Activated CD4-positive, alpha-beta T cell treated with anti-CD3 and anti-CD28 coated beads, Interleukin-2, amount 10 ng/mL, durations not matched to agents 7 days and 5 days (primary cell): ENCODE measurements at regions not wholly inside any gene's neighbourhood (a gene's known extent, or its start where the extent isn't known, plus 50 kb on each side); places are given as distances from the start of the nearest gene placed in this dataset.

Experiments used
- CTCF ChIA-PET: fragments of 350-600 bp; sonication (Branson Sonifier 250); formaldehyde crosslinking; loops from one replicate; lab custom pipeline; 2021; ENCODE audit warnings: antibody characterized with exemption; lab: Charles Lee
- POLR2A ChIA-PET: fragments of 350-600 bp; sonication (Branson Sonifier 250); formaldehyde crosslinking; loops from one replicate; lab custom pipeline; 2021; ENCODE audit warnings: antibody characterized with exemption; lab: Charles Lee
- DNase-seq: peaks from one replicate; pipeline ENCODE4 v3.0.0-alpha.2; 2020
- H3K27ac Mint-ChIP-seq: one replicate; pipeline ENCODE4 v1.8.0; 2021; ENCODE audit warnings: mild to moderate bottlenecking, moderate library complexity, mixed read lengths
- H3K27me3 Mint-ChIP-seq: one replicate; pipeline ENCODE4 v1.8.0; 2021; ENCODE audit warnings: mixed read lengths
- H3K36me3 Mint-ChIP-seq: one replicate; pipeline ENCODE4 v1.8.0; 2021; ENCODE audit warnings: low read depth, mixed read lengths
- H3K4me1 Mint-ChIP-seq: one replicate; pipeline ENCODE4 v1.8.0; 2021; ENCODE audit warnings: mixed read lengths
- H3K4me3 Mint-ChIP-seq: one replicate; pipeline ENCODE4 v1.8.0; 2021; ENCODE audit warnings: mild to moderate bottlenecking, moderate library complexity, mixed read lengths
- H3K9me3 Mint-ChIP-seq: one replicate; pipeline ENCODE4 v1.8.0; 2021; ENCODE audit warnings: mixed read lengths

GRCh38 chr15:35784745-35785144, 238.8 kb upstream of the DPH6 start:
- Mint-ChIP-seq H3K9me3 (no peaks in the 10 kb centered on the region), H3K4me3 (no peak overlapping the region), H3K27ac (no peak overlapping the region), H3K27me3 (peaks cover 2% of the 10 kb centered on the region), H3K4me1 (no peaks in the 10 kb centered on the region), H3K36me3 (no peaks in the 10 kb centered on the region)
- ChIA-PET CTCF (no interaction called here), POLR2A (no interaction called here)
- no peak for DNase-seq

GRCh38 chr15:35810007-35810406, 264.0 kb upstream of the DPH6 start:
- Mint-ChIP-seq H3K4me1 (no peaks in the 10 kb centered on the region), H3K27ac (no peak overlapping the region), H3K36me3 (no peaks in the 10 kb centered on the region), H3K9me3 (no peaks in the 10 kb centered on the region), H3K27me3 (no peaks in the 10 kb centered on the region), H3K4me3 (no peak overlapping the region)
- CTCF ChIA-PET, result no interaction called here
- POLR2A ChIA-PET, result no interaction called here
- no peak for DNase-seq

- CTCF ChIA-PET, result no interaction called here
- POLR2A ChIA-PET, result no interaction called here
- DNase-seq, result no peak
- Mint-ChIP-seq H3K27me3 (no peaks in the 10 kb centered on the region), H3K36me3 (no peaks in the 10 kb centered on the region), H3K4me1 (no peaks in the 10 kb centered on the region), H3K27ac (no peak overlapping the region), H3K4me3 (no peak overlapping the region), H3K9me3 (no peaks in the 10 kb centered on the region)
Measured at GRCh38 chr15:35813573-35813972, 267.6 kb upstream of the DPH6 start.

- Mint-ChIP-seq H3K4me1 (no peaks in the 10 kb centered on the region), H3K36me3 (no peaks in the 10 kb centered on the region), H3K9me3 (no peaks in the 10 kb centered on the region), H3K27ac (no peak overlapping the region), H3K27me3 (no peaks in the 10 kb centered on the region), H3K4me3 (no peak overlapping the region)
- DNase-seq, result no peak
- CTCF ChIA-PET, result no interaction called here
- POLR2A ChIA-PET, result no interaction called here
Measured at GRCh38 chr15:35818846-35819245, 272.9 kb upstream of the DPH6 start.

- H3K4me1 Mint-ChIP-seq, result no peaks in the 10 kb centered on the region
- no peak for DNase-seq
- no peak overlapping the region for H3K27ac Mint-ChIP-seq
- H3K9me3 Mint-ChIP-seq, result no peaks in the 10 kb centered on the region
- no peaks in the 10 kb centered on the region for H3K36me3 Mint-ChIP-seq
- no peaks in the 10 kb centered on the region for H3K27me3 Mint-ChIP-seq
- no peak overlapping the region for H3K4me3 Mint-ChIP-seq
- ChIA-PET POLR2A (no interaction called here), CTCF (no interaction called here)
Measured at GRCh38 chr15:35822153-35822552, 276.2 kb upstream of the DPH6 start.

GRCh38 chr15:35827141-35827540, 281.2 kb upstream of the DPH6 start:
- Mint-ChIP-seq H3K4me3 (no peak overlapping the region), H3K27ac (no peak overlapping the region), H3K36me3 (no peaks in the 10 kb centered on the region), H3K9me3 (no peaks in the 10 kb centered on the region), H3K4me1 (no peaks in the 10 kb centered on the region), H3K27me3 (no peaks in the 10 kb centered on the region)
- DNase-seq, result no peak
- ChIA-PET CTCF (no interaction called here), POLR2A (no interaction called here)

- Mint-ChIP-seq H3K4me3 (no peak overlapping the region), H3K4me1 (no peaks in the 10 kb centered on the region), H3K36me3 (no peaks in the 10 kb centered on the region), H3K9me3 (no peaks in the 10 kb centered on the region), H3K27ac (no peak overlapping the region), H3K27me3 (no peaks in the 10 kb centered on the region)
- CTCF ChIA-PET, result no interaction called here
- DNase-seq, result no peak
- POLR2A ChIA-PET, result no interaction called here
Measured at GRCh38 chr15:35827911-35828310, 281.9 kb upstream of the DPH6 start.

- H3K4me1 Mint-ChIP-seq, result no peaks in the 10 kb centered on the region
- H3K36me3 Mint-ChIP-seq, result no peaks in the 10 kb centered on the region
- ChIA-PET POLR2A (no interaction called here), CTCF (no interaction called here)
- DNase-seq, result no peak
- no peaks in the 10 kb centered on the region for H3K9me3 Mint-ChIP-seq
- no peak overlapping the region for H3K4me3 Mint-ChIP-seq
- H3K27ac Mint-ChIP-seq, result no peak overlapping the region
- no peaks in the 10 kb centered on the region for H3K27me3 Mint-ChIP-seq
Measured at GRCh38 chr15:35833581-35833980, 287.6 kb upstream of the DPH6 start.

- no peaks in the 10 kb centered on the region for H3K9me3 Mint-ChIP-seq
- H3K4me1 Mint-ChIP-seq, result no peaks in the 10 kb centered on the region
- no peaks in the 10 kb centered on the region for H3K27me3 Mint-ChIP-seq
- no peak for DNase-seq
- H3K4me3 Mint-ChIP-seq, result no peak overlapping the region
- ChIA-PET POLR2A (no interaction called here), CTCF (no interaction called here)
- no peak overlapping the region for H3K27ac Mint-ChIP-seq
- H3K36me3 Mint-ChIP-seq, result no peaks in the 10 kb centered on the region
Measured at GRCh38 chr15:35834216-35834830, 288.4 kb upstream of the DPH6 start.

GRCh38 chr15:35834866-35835265, 288.9 kb upstream of the DPH6 start:
- no peaks in the 10 kb centered on the region for H3K27me3 Mint-ChIP-seq
- H3K36me3 Mint-ChIP-seq, result no peaks in the 10 kb centered on the region
- no peak overlapping the region for H3K27ac Mint-ChIP-seq
- no peaks in the 10 kb centered on the region for H3K4me1 Mint-ChIP-seq
- ChIA-PET CTCF (no interaction called here), POLR2A (no interaction called here)
- H3K4me3 Mint-ChIP-seq, result no peak overlapping the region
- no peaks in the 10 kb centered on the region for H3K9me3 Mint-ChIP-seq
- DNase-seq, result no peak

GRCh38 chr15:35838424-35839111, 292.6 kb upstream of the DPH6 start:
- ChIA-PET POLR2A (no interaction called here), CTCF (no interaction called here)
- DNase-seq, result no peak
- Mint-ChIP-seq H3K27me3 (no peaks in the 10 kb centered on the region), H3K36me3 (no peaks in the 10 kb centered on the region), H3K27ac (no peak overlapping the region), H3K4me3 (no peak overlapping the region), H3K9me3 (peaks cover 2% of the 10 kb centered on the region), H3K4me1 (no peaks in the 10 kb centered on the region)

GRCh38 chr15:35842631-35843030, 296.7 kb upstream of the DPH6 start:
- Mint-ChIP-seq H3K4me3 (no peak overlapping the region), H3K9me3 (peaks cover 2% of the 10 kb centered on the region), H3K27me3 (no peaks in the 10 kb centered on the region), H3K36me3 (no peaks in the 10 kb centered on the region), H3K27ac (no peak overlapping the region), H3K4me1 (no peaks in the 10 kb centered on the region)
- ChIA-PET POLR2A (no interaction called here), CTCF (no interaction called here)
- DNase-seq, result no peak

GRCh38 chr15:35843498-35843897, 297.5 kb upstream of the DPH6 start:
- no peaks in the 10 kb centered on the region for H3K4me1 Mint-ChIP-seq
- H3K4me3 Mint-ChIP-seq, result no peak overlapping the region
- ChIA-PET POLR2A (no interaction called here), CTCF (interaction anchor here (0.7 kb wide), 1 partner anchor 15 kb away, joined by 5 read pairs; no protein-coding TSS in a partner anchor)
- DNase-seq, result no peak
- H3K36me3 Mint-ChIP-seq, result no peaks in the 10 kb centered on the region
- H3K27ac Mint-ChIP-seq, result no peak overlapping the region
- peaks cover 2% of the 10 kb centered on the region for H3K9me3 Mint-ChIP-seq
- H3K27me3 Mint-ChIP-seq, result no peaks in the 10 kb centered on the region

GRCh38 chr15:35850284-35850683, 304.3 kb upstream of the DPH6 start:
- no peak overlapping the region for H3K4me3 Mint-ChIP-seq
- H3K9me3 Mint-ChIP-seq, result no peaks in the 10 kb centered on the region
- no peak for DNase-seq
- no peak overlapping the region for H3K27ac Mint-ChIP-seq
- POLR2A ChIA-PET, result no interaction called here
- CTCF ChIA-PET, result no interaction called here
- no peaks in the 10 kb centered on the region for H3K4me1 Mint-ChIP-seq
- H3K27me3 Mint-ChIP-seq, result no peaks in the 10 kb centered on the region
- no peaks in the 10 kb centered on the region for H3K36me3 Mint-ChIP-seq
